SIG-M5 treated with dmso at 0.1 percent for 504 hours (cell line): ENCODE measurements at regions not wholly inside any gene's neighbourhood (a gene's known extent, or its start where the extent isn't known, plus 50 kb on each side); places are given as distances from the start of the nearest gene placed in this dataset.
"Not testable (repeated sequence)": the region's sequence is repeated elsewhere in the genome, so short reads cannot be mapped to it uniquely, and the experiment has no call there.

Experiments
- DNase-seq: peaks from one replicate; lab custom pipeline; 2025; ENCODE audit not compliant: unreplicated experiment; lab: John Stamatoyannopoulos, UW

GRCh38 chr17:45585794-45586650 lies 95.5 kb upstream of the PLEKHM1 start:
- DNase-seq, result not testable (repeated sequence)

GRCh38 chr17:45586651-45586934 lies 96.1 kb upstream of the PLEKHM1 start:
- DNase-seq, result not testable (repeated sequence)

- DNase-seq, result not testable (repeated sequence)
Measured at GRCh38 chr17:45592433-45592923, 102.0 kb upstream of the PLEKHM1 start.

- not testable (repeated sequence) for DNase-seq
Measured at GRCh38 chr17:45596347-45596746, 105.8 kb upstream of the PLEKHM1 start.

GRCh38 chr17:45600052-45601012 lies 109.8 kb upstream of the PLEKHM1 start:
- not testable (repeated sequence) for DNase-seq

GRCh38 chr17:45601013-45601412 lies 110.5 kb upstream of the PLEKHM1 start:
- not testable (repeated sequence) for DNase-seq

- DNase-seq, result not testable (repeated sequence)
Measured at GRCh38 chr17:45601605-45602539, 111.4 kb upstream of the PLEKHM1 start.

- DNase-seq, result not testable (repeated sequence)
Measured at GRCh38 chr17:45605751-45606150, 115.2 kb upstream of the PLEKHM1 start.

GRCh38 chr17:45619984-45620405 lies 129.5 kb upstream of the PLEKHM1 start:
- DNase-seq, result not testable (repeated sequence)

- DNase-seq, result not testable (repeated sequence)
Measured at GRCh38 chr17:45620468-45620867, 129.9 kb upstream of the PLEKHM1 start.

GRCh38 chr17:45621087-45621486 lies 130.6 kb upstream of the PLEKHM1 start:
- DNase-seq, result not testable (repeated sequence)

GRCh38 chr17:45622295-45622694 lies 131.8 kb upstream of the PLEKHM1 start:
- not testable (repeated sequence) for DNase-seq

- no peak for DNase-seq
Measured at GRCh38 chr17:45628019-45628418, 137.5 kb upstream of the PLEKHM1 start.

- DNase-seq, result no peak
Measured at GRCh38 chr17:45631941-45632340, 141.4 kb upstream of the PLEKHM1 start.

- no peak for DNase-seq
Measured at GRCh38 chr17:45639297-45639849, 144.7 kb upstream of the CRHR1 start.

GRCh38 chr17:45640141-45640850 lies 143.8 kb upstream of the CRHR1 start:
- DNase-seq, result no peak

GRCh38 chr17:45641541-45641940 lies 142.6 kb upstream of the CRHR1 start:
- no peak for DNase-seq

GRCh38 chr17:45643591-45643990 lies 140.5 kb upstream of the CRHR1 start:
- no peak for DNase-seq

- DNase-seq, result not testable (repeated sequence)
Measured at GRCh38 chr17:45644637-45645036, 139.5 kb upstream of the CRHR1 start.
